ENCODE measurements at regions not wholly inside any gene's neighbourhood (a gene's known extent, or its start where the extent isn't known, plus 50 kb on each side); places are given as distances from the start of the nearest gene placed in this dataset.

- ChIA-PET POLR2A (no interaction called here), CTCF (ENCODE audit: low intra/inter-chr PET ratio) (no interaction called here)
- intact Hi-C loops (cut with micrococcal nuclease) (no loop called here), in situ Hi-C loops (cut with MboI) (no loop called here)
- no peaks in the 10 kb centered on the region for H3K9me1 ChIP-seq (ENCODE audit: control insufficient read depth, insufficient read depth, low read length)
- DNase-seq (ENCODE audit: extremely low read depth in 1 of 4, low spot score in 3 of 4) (no peak), FAIRE-seq (no peak), ATAC-seq (no peak)
- H3K9me3 ChIP-seq (replicated peaks; ENCODE audit: control insufficient read depth, insufficient read depth, low read depth, low read length), result peaks cover 2% of the 10 kb centered on the region; the same call in 1 of the 2 replicates
- H3K4me3 ChIP-seq, result no peak overlapping the region
- no peaks in the 10 kb centered on the region for H4K20me1 ChIP-seq (replicated peaks; ENCODE audit: control insufficient read depth, insufficient read depth, low read length)
- H3K79me2 ChIP-seq (ENCODE audit: control insufficient read depth, insufficient read depth, low read length), result no peaks in the 10 kb centered on the region
- no peaks in the 10 kb centered on the region for H3K36me3 ChIP-seq (ENCODE audit: control insufficient read depth, insufficient read depth, low read length)
- TF ChIP-seq HMGXB4 (CRISPR knock-in tag; IDR thresholded peaks at IDR 0.05), result no peak
- TF ChIP-seq TGIF2 (CRISPR knock-in tag; IDR thresholded peaks at IDR 0.05), result no peak
- TF ChIP-seq MECOM (CRISPR knock-in tag; IDR thresholded peaks at IDR 0.05), result no peak
- TF ChIP-seq ZNF584 (CRISPR knock-in tag; IDR thresholded peaks at IDR 0.05; ENCODE audit: low read depth), result no peak
- no peak for TF ChIP-seq RFX7 (CRISPR knock-in tag; IDR thresholded peaks at IDR 0.05)
- TF ChIP-seq RCOR1 (IDR thresholded peaks at IDR 0.05; ENCODE audit: borderline replicate concordance in 1 of 2, low read depth in 2 of 2, low read length in 2 of 2), result no peak
- TF ChIP-seq AFF4 (CRISPR knock-in tag; IDR thresholded peaks at IDR 0.05), result no peak
- TF ChIP-seq ZNF778 (CRISPR knock-in tag; IDR thresholded peaks at IDR 0.05), result no peak
- no peak for TF ChIP-seq SNAPC5 (CRISPR knock-in tag; IDR thresholded peaks at IDR 0.05)
- TF ChIP-seq CSDE1 (IDR thresholded peaks at IDR 0.05), result no peak
- TF ChIP-seq ZFP1 (CRISPR knock-in tag; IDR thresholded peaks at IDR 0.05), result no peak
- TF ChIP-seq CREB1 (IDR thresholded peaks at IDR 0.05), result no peak
- no peak for TF ChIP-seq CREB1 (CRISPR knock-in tag; IDR thresholded peaks at IDR 0.05)
- no peaks in the 10 kb centered on the region for H3K27me3 ChIP-seq (ENCODE audit: control insufficient read depth in 2 of 2, insufficient read depth in 2 of 2, low read length in 2 of 2)
- no peak overlapping the region for H3K27ac ChIP-seq (ENCODE audit: extremely low read depth, low read depth, low read length)
- no peak overlapping the region for H2AFZ ChIP-seq (ENCODE audit: low read depth, low read length)
- 6% methylated on average over 1 of the region's 1 CpG for WGBS (ENCODE audit: insufficient coverage, low coverage, missing lambda C conversion rate)
- no peaks in the 10 kb centered on the region for H3K4me1 ChIP-seq (replicated peaks in 1 of 2; ENCODE audit: control insufficient read depth in 2 of 2, insufficient read depth in 2 of 2, low read length in 2 of 2)
- no TSS peak for BruUV-seq (replicated peaks)
- H3K9ac ChIP-seq (ENCODE audit: insufficient read depth in 1 of 2, low read depth in 2 of 2, low read length in 2 of 2), result no peak overlapping the region
- no peak overlapping the region for H3K4me2 ChIP-seq (ENCODE audit: insufficient read depth, low read length)
These were observed 770.7 kb downstream of the LTN1 start for GRCh38 chr21:28221984-28222383.
